ENCODE measurements at regions not wholly inside any gene's neighbourhood (a gene's known extent, or its start where the extent isn't known, plus 50 kb on each side); places are given as distances from the start of the nearest gene placed in this dataset.

- H3K4me1 ChIP-seq (ENCODE audit: control insufficient read depth, extremely low read depth, insufficient read depth, low read length): no peaks in the 10 kb centered on the region
- TF ChIP-seq CTCF (optimal IDR thresholded peaks at IDR 0.05 in 1 of 3, IDR thresholded peaks at IDR 0.05 in 1 of 3, conservative IDR thresholded peaks at IDR 0.05 in 1 of 3; ENCODE audit: extremely low read depth in 1 of 3, insufficient read depth in 2 of 3, low read length in 3 of 3): no peak
- TF ChIP-seq EZH2 (IDR thresholded peaks at IDR 0.05; ENCODE audit: low read length): no peak
- H3K27ac ChIP-seq (ENCODE audit: control insufficient read depth, insufficient read depth, low read length): no peak overlapping the region
- H2AFZ ChIP-seq (ENCODE audit: control insufficient read depth, low read length): no peak overlapping the region
- H3K9me3 ChIP-seq (ENCODE audit: control insufficient read depth, low read depth, low read length): peaks cover 5% of the 10 kb centered on the region
- no peaks in the 10 kb centered on the region for H3K79me2 ChIP-seq (ENCODE audit: control insufficient read depth, insufficient read depth, low read length)
- dilution Hi-C loops (cut with MboI; ENCODE audit: extremely low pct_ligation_motif_present, low sequenced_read_pairs): no loop called here
- DNase-seq (ENCODE audit: low read depth, low spot score) (no peak), FAIRE-seq (no peak)
- no peak overlapping the region for H3K4me3 ChIP-seq (ENCODE audit: control insufficient read depth in 2 of 3, extremely low read depth in 1 of 3, insufficient read depth in 2 of 3, low read depth in 1 of 3, low read length in 3 of 3)
- H3K36me3 ChIP-seq (ENCODE audit: control insufficient read depth in 2 of 2, extremely low read depth in 1 of 2, insufficient read depth in 2 of 2, low read length in 2 of 2): no peaks in the 10 kb centered on the region
- H4K20me1 ChIP-seq (ENCODE audit: control insufficient read depth, extremely low read depth, insufficient read depth, low read length): no peaks in the 10 kb centered on the region
- no peak overlapping the region for H3K4me2 ChIP-seq (ENCODE audit: control insufficient read depth, extremely low read depth, insufficient read depth, low read depth, low read length)
- H3K9ac ChIP-seq (ENCODE audit: control insufficient read depth, extremely low read depth, insufficient read depth, low read length): no peak overlapping the region
- no peaks in the 10 kb centered on the region for H3K27me3 ChIP-seq (ENCODE audit: control insufficient read depth, extremely low read depth, insufficient read depth, low read length)
- no peaks in the 10 kb centered on the region for H3K9me1 ChIP-seq (ENCODE audit: control insufficient read depth, extremely low read depth, insufficient read depth, low read length)
Observed at GRCh38 chr2:184523732-184524131, 74.6 kb upstream of the ZNF804A start.

GRCh38 chr2:184524551-184525382 lies 73.6 kb upstream of the ZNF804A start:
- no peak for DNase-seq (ENCODE audit: low read depth, low spot score)
- no peaks in the 10 kb centered on the region for H3K9me1 ChIP-seq (ENCODE audit: control insufficient read depth, extremely low read depth, insufficient read depth, low read length)

More at GRCh38 chr2:184524551-184525382, 73.6 kb upstream of the ZNF804A start:
- TF ChIP-seq EZH2 (IDR thresholded peaks at IDR 0.05; ENCODE audit: low read length) (no peak), CTCF (optimal IDR thresholded peaks at IDR 0.05 in 1 of 3, IDR thresholded peaks at IDR 0.05 in 1 of 3, conservative IDR thresholded peaks at IDR 0.05 in 1 of 3; ENCODE audit: extremely low read depth in 1 of 3, insufficient read depth in 2 of 3, low read length in 3 of 3) (no peak)
- Histone ChIP-seq H3K4me1 (ENCODE audit: control insufficient read depth, extremely low read depth, insufficient read depth, low read length) (no peaks in the 10 kb centered on the region), H4K20me1 (ENCODE audit: control insufficient read depth, extremely low read depth, insufficient read depth, low read length) (no peaks in the 10 kb centered on the region), H3K36me3 (ENCODE audit: control insufficient read depth in 2 of 2, extremely low read depth in 1 of 2, insufficient read depth in 2 of 2, low read length in 2 of 2) (no peaks in the 10 kb centered on the region), H3K4me2 (ENCODE audit: control insufficient read depth, extremely low read depth, insufficient read depth, low read depth, low read length) (no peak overlapping the region), H2AFZ (ENCODE audit: control insufficient read depth, low read length) (no peak overlapping the region), H3K27me3 (ENCODE audit: control insufficient read depth, extremely low read depth, insufficient read depth, low read length) (no peaks in the 10 kb centered on the region), H3K9me3 (ENCODE audit: control insufficient read depth, low read depth, low read length) (peaks cover 5% of the 10 kb centered on the region), H3K4me3 (ENCODE audit: control insufficient read depth in 2 of 3, extremely low read depth in 1 of 3, insufficient read depth in 2 of 3, low read depth in 1 of 3, low read length in 3 of 3) (no peak overlapping the region), H3K9ac (ENCODE audit: control insufficient read depth, extremely low read depth, insufficient read depth, low read length) (no peak overlapping the region), H3K79me2 (ENCODE audit: control insufficient read depth, insufficient read depth, low read length) (no peaks in the 10 kb centered on the region), H3K27ac (ENCODE audit: control insufficient read depth, insufficient read depth, low read length) (no peak overlapping the region)
- dilution Hi-C loops (cut with MboI; ENCODE audit: extremely low pct_ligation_motif_present, low sequenced_read_pairs): no loop called here
- FAIRE-seq: no peak

All from keratinocyte (primary cell).